Activated CD4-positive, CD25-positive, alpha-beta regulatory T cell (primary cell): ENCODE measurements at regions not wholly inside any gene's neighbourhood (a gene's known extent, or its start where the extent isn't known, plus 50 kb on each side); places are given as distances from the start of the nearest gene placed in this dataset.

ENCODE experiments used
- DNase-seq, 4 experiments: peaks; one replicate each; lab custom pipeline; 2025; lab: John Stamatoyannopoulos, UW

DNA sequence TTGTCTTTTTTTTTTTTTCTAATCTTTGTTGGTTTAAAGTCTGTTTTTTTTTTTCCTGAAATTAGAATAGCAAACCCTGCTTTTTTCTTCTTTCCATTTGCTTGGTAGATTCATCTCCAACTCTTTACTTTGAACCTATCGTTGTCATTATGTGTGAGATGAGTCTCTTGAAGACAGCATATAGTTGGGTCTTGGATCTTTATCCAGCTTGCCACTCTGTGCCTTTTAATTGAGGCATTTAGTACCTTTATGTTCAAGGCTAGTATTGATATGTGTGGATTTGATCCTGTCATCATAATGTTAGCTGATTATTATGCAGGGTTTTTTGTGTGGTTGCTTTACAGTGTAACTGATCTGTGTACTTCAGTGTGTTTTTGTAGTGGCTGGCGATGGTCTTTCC lies 383.8 kb downstream of the MAN2A1 start:
- no peak for DNase-seq

DNA sequence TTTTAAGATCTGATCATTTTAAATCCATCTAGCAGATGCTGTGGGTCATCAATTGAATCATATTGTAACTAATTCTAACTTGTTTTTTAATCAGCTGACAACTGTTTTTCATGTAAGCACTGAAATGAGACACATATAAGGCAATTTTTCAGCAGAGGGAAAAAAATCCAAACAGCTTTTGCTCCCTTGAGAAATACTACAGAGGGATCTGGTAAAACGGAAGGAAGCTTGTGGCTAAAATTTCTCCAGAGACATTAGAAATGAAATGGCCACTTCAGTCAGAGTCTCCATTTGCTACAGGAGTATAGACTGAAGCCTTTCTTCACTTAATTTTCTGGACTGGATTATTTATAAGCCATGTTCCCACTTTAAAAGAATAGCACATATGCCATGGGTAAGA lies 385.9 kb downstream of the MAN2A1 start:
- DNase-seq = no peak

GRCh38 chr5:110077147-110077546 lies 387.4 kb downstream of the MAN2A1 start:
- DNase-seq = no peak

DNA sequence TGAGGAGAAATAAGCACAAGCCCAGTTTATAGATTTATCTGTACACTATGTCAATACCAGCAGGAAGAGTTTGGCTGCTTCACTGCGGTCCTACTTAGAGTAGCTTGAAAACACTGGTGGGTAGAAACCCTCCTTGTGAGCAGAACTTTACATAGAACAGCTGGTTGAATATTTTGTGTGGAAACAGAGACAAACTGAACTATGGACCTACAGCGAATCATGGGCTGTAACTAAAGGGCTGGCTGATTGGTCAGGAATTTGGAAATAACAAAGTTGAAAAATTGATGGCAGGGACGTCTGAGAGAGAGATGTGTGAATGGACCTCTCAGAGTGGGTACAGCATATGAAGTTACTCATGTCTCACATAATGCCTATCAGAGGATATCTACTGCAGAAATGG lies 392.5 kb downstream of the MAN2A1 start:
- no peak for DNase-seq

- no peak for DNase-seq
These were observed 393.1 kb downstream of the MAN2A1 start for GRCh38 chr5:110082863-110083262.

GRCh38 chr5:110085826-110086225 lies 396.1 kb downstream of the MAN2A1 start:
- no peak for DNase-seq

DNA sequence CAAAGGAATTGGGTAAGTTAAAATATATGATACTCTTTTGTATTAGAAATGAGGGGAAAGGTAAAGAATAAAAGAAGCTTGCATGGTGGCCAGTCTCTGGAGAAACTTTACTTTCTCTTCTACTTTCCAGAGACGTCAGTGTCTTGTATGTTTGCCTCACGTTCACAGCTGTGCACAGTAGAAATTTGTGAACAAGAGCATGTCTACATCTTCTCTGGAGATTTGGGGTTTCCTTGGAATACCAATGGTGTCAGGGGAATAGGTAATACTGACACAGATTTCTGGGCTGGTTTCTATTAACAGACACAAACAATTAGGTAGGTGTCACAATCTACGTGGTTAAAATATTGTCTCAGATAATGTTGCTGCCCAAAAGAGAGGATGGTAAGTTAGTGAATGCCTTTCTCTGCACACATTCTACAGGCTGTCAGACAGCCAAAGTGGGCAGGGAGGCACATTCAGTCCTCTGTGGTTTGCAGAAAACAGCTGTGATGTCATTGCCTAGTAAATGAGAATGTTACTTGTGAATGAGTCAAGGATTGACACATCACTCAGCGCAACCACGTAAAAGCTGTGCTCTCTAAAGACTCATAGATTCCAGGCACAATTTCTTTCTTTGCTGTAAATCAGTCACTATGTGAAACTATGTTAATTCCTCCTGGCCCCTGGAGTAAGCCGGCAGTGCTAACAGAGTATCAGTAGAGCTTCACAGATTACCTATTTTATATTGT lies 397.1 kb downstream of the MAN2A1 start:
- DNase-seq = peak in 1 of 4 experiments; percentile 0

DNA sequence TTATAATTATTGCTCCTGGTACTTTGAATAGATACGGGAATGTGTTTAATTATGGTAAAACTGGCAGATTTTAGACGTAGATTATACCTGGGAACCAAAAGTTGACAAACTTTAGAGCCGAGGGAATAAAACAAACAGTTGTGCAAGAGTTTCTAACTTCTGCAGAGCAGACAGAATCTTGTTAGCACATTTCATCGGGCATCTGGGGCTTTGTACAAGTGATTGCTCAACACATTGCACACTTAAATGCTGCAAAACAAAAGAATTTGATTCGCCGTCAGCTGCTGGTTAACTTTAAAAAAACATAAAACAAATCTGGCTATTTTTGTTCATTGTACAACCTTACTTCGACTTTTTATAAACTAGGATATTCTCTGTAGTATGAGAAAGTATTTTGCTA lies 398.1 kb downstream of the MAN2A1 start:
- no peak for DNase-seq

GRCh38 chr5:110088676-110089436 lies 399.1 kb downstream of the MAN2A1 start:
- no peak for DNase-seq

GRCh38 chr5:110092955-110093785 lies 403.4 kb downstream of the MAN2A1 start:
- no peak for DNase-seq

- DNase-seq = no peak
These were observed 404.4 kb downstream of the MAN2A1 start for GRCh38 chr5:110094109-110094508.

DNA sequence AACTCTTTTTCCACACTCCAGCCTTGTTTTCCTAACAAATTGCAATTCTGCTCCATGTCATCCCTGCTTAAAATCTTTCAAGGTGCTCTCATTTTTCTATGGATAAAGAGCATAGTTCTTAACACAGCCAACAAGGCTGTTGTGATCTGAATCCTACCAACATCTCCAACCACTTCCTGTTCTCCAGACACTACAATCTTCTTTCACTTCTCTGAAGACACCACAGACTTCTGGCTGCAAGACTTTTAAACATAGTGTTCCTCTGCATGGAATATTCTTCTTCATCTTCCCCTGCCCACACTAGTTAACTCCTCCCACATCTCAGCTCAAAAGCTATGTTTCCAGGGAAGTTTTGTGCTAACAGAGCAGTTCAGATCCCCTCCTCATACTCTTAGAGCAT lies 404.8 kb downstream of the MAN2A1 start:
- DNase-seq = no peak

DNA sequence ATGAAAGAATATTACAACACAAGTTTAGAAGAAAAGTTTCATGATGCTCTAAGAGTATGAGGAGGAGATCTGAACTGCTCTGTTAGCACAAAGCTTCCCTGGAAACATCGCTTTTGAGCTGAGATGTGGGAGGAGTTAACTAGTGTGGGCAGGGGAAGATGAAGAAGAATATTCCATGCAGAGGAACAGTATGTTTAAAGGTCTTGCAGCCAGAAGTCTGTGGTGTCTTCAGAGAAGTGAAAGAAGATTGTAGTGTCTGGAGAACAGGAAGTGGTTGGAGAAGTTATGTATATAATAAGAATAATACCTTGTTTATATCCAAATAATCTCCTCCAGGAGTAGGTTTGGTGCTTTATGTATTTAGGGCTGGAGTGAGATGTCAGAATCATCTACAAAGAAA lies 406.7 kb downstream of the MAN2A1 start:
- no peak for DNase-seq

DNA sequence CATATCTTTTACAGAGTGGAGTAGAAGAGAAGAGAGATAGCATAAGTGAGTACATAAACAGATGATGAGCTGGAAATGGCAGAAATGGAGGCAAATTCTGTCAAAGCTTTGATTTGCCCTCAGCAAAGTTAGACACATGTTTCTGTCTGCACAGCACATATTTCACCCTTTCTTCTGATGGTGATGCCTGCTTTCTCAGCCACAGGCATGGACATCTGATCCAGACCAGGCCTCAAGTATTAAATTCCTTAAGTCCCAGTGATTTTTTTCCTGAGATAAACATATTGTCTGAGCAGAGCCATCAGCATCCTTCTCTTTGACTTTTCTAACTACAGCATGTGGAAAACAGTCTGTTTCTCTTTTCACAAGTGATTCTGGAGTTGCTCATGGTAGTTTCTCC lies 409.8 kb downstream of the MAN2A1 start:
- DNase-seq = no peak

DNA sequence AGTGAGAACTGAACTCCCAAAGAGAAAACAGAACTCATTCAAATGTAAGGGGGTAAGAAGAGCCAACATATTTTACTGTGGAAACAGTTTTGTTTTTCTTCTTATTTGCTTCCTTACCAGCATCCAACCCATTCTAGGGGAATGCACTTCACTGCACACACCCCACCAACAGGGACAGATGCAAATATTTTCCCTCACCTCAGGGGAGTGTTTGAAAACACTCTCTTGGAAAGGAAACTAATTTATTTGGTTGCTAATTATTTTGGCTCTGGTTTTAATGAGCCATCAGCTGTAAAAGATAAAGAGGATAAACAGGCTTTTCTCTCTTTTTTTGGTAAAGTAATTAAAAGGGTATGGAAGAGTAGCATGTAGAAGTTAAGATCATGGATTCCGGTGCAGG lies 413.4 kb downstream of the MAN2A1 start:
- DNase-seq = no peak

GRCh38 chr5:110104060-110104725 lies 414.5 kb downstream of the MAN2A1 start:
- no peak for DNase-seq

DNA sequence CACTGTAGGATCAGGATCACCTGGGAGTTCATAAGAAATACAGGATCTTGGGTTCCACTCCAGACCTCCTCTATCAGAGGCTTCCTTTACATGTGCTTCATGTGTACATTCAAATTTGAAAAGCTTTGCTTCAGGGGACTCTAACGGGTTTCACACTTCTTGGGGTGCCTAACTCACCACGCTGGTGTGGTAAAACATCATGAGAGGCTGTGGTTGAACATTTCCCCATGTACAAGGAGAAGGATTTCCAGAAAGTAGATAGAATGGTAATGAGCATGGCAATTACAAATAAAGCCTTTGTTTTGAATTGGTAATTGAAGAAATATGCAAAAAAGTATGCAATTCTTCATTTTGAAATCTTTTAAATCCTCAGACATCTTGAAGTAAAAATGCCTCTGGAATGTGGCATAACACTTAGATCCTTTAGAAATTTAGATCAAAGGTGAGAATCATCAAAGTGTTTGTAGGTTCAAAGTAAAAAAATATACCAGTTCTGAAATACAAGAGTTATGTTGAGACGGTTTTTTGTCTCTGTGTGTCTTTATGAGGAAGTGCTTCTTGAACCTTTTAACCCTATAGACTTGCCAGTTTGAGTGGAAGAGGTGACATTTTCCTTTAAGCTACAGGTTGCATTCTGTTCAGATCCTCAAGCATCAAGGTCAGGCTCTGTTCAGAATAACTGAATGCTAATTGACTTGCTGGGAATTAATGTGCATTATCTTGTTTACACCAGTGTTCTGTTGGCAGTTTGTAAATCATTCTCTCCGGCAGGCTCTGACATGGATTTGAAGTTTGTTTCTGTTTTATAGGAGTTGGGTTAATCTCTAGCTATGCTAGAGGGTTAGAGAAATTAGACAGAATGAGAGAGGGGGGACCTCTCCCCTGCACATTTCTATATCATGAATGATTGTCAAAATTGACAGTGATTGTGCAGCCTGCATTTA lies 415.3 kb downstream of the MAN2A1 start:
- DNase-seq = no peak

GRCh38 chr5:110105692-110106091 lies 416.0 kb downstream of the MAN2A1 start:
- no peak for DNase-seq

GRCh38 chr5:110106750-110107149 lies 417.0 kb downstream of the MAN2A1 start:
- no peak for DNase-seq

DNA sequence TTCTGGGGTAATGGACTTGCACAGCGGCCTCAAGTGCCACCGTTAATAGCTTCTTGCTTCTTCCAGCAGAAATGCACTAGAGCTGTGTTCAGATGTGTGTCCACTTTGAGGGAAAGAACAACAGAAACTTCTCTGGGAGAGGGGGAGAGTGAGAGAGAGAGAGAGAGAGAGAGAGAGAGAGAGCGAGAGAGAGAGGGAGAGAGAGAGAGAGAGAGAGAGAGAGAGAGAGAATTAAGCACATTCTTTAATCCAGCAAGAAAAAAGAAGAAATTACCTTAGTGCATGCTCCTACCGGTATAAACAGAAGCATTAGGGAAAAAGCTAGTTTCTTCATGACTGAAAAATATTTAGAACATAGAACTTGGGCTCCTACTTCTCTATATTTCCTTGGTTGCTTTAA lies 418.8 kb downstream of the MAN2A1 start:
- DNase-seq = no peak

- no peak for DNase-seq
These were observed 419.9 kb downstream of the MAN2A1 start for GRCh38 chr5:110109667-110110066.
